ENCODE measurements at regions not wholly inside any gene's neighbourhood (a gene's known extent, or its start where the extent isn't known, plus 50 kb on each side); places are given as distances from the start of the nearest gene placed in this dataset.

DNA sequence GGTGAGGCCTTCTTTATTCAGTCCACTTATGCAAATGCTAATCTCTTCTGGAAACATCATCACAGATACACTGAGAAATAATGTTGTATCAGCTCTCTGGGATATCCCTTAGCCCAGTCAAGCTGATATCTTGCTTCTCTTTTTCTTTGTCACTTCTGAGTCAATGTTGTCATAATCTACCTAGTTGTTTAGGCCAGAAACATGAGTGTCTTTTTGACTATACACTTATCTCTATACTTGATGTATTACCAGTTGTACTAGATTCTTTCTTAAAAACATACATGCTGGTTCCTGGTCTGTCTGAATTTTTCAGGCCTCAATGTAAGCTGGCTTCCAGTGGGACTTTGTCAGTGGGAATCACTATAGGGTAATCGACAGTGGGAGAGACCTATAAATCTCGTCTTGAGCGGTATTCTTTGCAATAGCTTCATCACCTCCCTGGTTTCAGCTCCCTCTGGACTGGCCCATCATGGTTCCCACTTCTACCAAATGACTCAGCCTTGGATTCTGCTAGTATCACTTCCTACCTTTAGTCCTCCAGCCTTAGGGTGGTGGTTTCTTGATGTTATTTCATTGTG is 135.2 kb upstream of the CYYR1 start:
- TF ChIP-seq POLR2A (IDR thresholded peaks at IDR 0.05): no peak
- TF ChIP-seq, protein P1, sequence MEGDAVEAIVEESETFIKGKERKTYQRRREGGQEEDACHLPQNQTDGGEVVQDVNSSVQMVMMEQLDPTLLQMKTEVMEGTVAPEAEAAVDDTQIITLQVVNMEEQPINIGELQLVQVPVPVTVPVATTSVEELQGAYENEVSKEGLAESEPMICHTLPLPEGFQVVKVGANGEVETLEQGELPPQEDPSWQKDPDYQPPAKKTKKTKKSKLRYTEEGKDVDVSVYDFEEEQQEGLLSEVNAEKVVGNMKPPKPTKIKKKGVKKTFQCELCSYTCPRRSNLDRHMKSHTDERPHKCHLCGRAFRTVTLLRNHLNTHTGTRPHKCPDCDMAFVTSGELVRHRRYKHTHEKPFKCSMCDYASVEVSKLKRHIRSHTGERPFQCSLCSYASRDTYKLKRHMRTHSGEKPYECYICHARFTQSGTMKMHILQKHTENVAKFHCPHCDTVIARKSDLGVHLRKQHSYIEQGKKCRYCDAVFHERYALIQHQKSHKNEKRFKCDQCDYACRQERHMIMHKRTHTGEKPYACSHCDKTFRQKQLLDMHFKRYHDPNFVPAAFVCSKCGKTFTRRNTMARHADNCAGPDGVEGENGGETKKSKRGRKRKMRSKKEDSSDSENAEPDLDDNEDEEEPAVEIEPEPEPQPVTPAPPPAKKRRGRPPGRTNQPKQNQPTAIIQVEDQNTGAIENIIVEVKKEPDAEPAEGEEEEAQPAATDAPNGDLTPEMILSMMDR (IDR thresholded peaks at IDR 0.05): no peak
- TF ChIP-seq EP300 (IDR thresholded peaks at IDR 0.05): no peak

Data from stomach (tissue), 4 donors.